ENCODE measurements at regions not wholly inside any gene's neighbourhood (a gene's known extent, or its start where the extent isn't known, plus 50 kb on each side); places are given as distances from the start of the nearest gene placed in this dataset.

DNA sequence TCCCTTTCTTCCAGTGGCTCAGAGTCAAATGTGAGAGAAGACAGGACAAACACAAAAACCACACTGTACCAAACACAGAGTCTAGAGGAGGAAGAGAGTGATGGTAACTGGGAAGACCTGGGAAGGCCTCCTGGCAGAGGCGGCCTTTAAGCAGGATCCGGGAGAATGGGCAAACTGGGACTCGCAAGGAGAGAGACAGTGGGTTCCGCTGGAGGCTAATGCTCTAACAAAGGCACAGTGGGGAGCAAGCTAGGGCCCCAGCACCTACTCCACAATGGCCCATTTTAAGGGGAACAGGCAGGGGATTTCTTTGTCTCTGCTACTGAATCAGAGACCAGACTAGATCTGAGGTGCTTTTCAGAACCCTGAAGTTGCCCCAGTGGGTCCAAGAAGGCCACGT is 81.4 kb upstream of the HES1 start:
- peaks cover 10 to 24% (median 13%) of the 10 kb centered on the region in 3 experiments; a peak in 6 of 7 replicates for H3K36me3 Mint-ChIP-seq (ENCODE audit: insufficient read depth in 1 of 3, low read depth in 3 of 3)

More for the DNA sequence above, 81.4 kb upstream of the HES1 start:
- H3T11ph ChIP-seq (ENCODE audit: low read length): no peak overlapping the region
- H3K18ac ChIP-seq (ENCODE audit: insufficient read length, low read depth, low read length): no peak overlapping the region
- no peak overlapping the region for H3K27ac Mint-ChIP-seq
- H3K4me1 Mint-ChIP-seq: peaks cover 40 to 42% of the 10 kb centered on the region in 2 experiments
- H4K91ac ChIP-seq (ENCODE audit: insufficient read length, low read depth, low read length): no peak overlapping the region
- peaks cover 26 to 27% of the 10 kb centered on the region in 2 experiments for H3K9me3 Mint-ChIP-seq
- H3K4me2 ChIP-seq (ENCODE audit: insufficient read depth, insufficient read length, low read length): no peak overlapping the region
- no peak overlapping the region for H3K9ac ChIP-seq (ENCODE audit: extremely low read depth, insufficient read length, low read length)
- H3K27me3 Mint-ChIP-seq (ENCODE audit: low read depth): peaks cover 56% of the 10 kb centered on the region
- no peak overlapping the region for H4K8ac ChIP-seq (replicated peaks; ENCODE audit: insufficient read length, low read depth, low read length)
- H3K56ac ChIP-seq (ENCODE audit: insufficient read length, low read depth, low read length): no peak overlapping the region
- H3K9me3 ChIP-seq (ENCODE audit: control insufficient read depth, low read depth, low read length): peaks cover 9% of the 10 kb centered on the region
- H2BK20ac ChIP-seq (ENCODE audit: low read depth, low read length, poor library complexity, severe bottlenecking): no peak overlapping the region
- no peak overlapping the region for H3K23ac ChIP-seq (ENCODE audit: insufficient read length, low read depth, low read length)
- no CpG with 5 or more reads among the region's 5 CpGs for WGBS (ENCODE audit: extremely low coverage, insufficient read length, low lambda C conversion rate)
- H2AK5ac ChIP-seq (ENCODE audit: insufficient read length, low read length): no peak overlapping the region
- H3K14ac ChIP-seq (ENCODE audit: insufficient read depth, low read length): no peak overlapping the region
- H3K23me2 ChIP-seq (ENCODE audit: insufficient read length, low read depth, low read length, poor library complexity, severe bottlenecking): no peaks in the 10 kb centered on the region
- H3K27ac ChIP-seq (ENCODE audit: insufficient read length, low read depth, low read length): no peak overlapping the region
- TF ChIP-seq, protein P1, sequence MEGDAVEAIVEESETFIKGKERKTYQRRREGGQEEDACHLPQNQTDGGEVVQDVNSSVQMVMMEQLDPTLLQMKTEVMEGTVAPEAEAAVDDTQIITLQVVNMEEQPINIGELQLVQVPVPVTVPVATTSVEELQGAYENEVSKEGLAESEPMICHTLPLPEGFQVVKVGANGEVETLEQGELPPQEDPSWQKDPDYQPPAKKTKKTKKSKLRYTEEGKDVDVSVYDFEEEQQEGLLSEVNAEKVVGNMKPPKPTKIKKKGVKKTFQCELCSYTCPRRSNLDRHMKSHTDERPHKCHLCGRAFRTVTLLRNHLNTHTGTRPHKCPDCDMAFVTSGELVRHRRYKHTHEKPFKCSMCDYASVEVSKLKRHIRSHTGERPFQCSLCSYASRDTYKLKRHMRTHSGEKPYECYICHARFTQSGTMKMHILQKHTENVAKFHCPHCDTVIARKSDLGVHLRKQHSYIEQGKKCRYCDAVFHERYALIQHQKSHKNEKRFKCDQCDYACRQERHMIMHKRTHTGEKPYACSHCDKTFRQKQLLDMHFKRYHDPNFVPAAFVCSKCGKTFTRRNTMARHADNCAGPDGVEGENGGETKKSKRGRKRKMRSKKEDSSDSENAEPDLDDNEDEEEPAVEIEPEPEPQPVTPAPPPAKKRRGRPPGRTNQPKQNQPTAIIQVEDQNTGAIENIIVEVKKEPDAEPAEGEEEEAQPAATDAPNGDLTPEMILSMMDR (conservative IDR thresholded peaks at IDR 0.05): no peak
- no peaks in the 10 kb centered on the region for H3K79me2 ChIP-seq (ENCODE audit: insufficient read depth, low read length)
- H3K27me3 ChIP-seq (ENCODE audit: insufficient read depth, low read length): no peaks in the 10 kb centered on the region; the same call in 1 of the 2 replicates
- H3K4ac ChIP-seq (ENCODE audit: low read depth, low read length): no peak overlapping the region
- DNase-seq: peak; percentile 50
- no peaks in the 10 kb centered on the region for H4K20me1 ChIP-seq (ENCODE audit: control insufficient read depth, insufficient read depth, insufficient read length)
- H4K5ac ChIP-seq (ENCODE audit: insufficient read length, low read depth, low read length): no peak overlapping the region
- H2BK120ac ChIP-seq (ENCODE audit: low read depth, low read length, poor library complexity, severe bottlenecking): no peak overlapping the region
- no peaks in the 10 kb centered on the region for H3K79me1 ChIP-seq (ENCODE audit: insufficient read depth, low read depth, low read length, poor library complexity, severe bottlenecking)
- H2BK15ac ChIP-seq (ENCODE audit: low read depth, low read length): no peak overlapping the region
- H2BK5ac ChIP-seq (ENCODE audit: insufficient read length, low read length): no peak overlapping the region
- no peak overlapping the region for H2BK12ac ChIP-seq (ENCODE audit: insufficient read length, low read depth, low read length)
- no peak overlapping the region for H3K4me3 Mint-ChIP-seq
- no peak overlapping the region for H2AFZ ChIP-seq (ENCODE audit: low read length)
- peaks cover 7% of the 10 kb centered on the region; the same call in 1 of the 2 replicates for H3K4me1 ChIP-seq (ENCODE audit: insufficient read depth, low read length)

Measured in H9 (cell line).